K562 (cell line): ENCODE measurements at regions not wholly inside any gene's neighbourhood (a gene's known extent, or its start where the extent isn't known, plus 50 kb on each side); places are given as distances from the start of the nearest gene placed in this dataset.
"Not testable (repeated sequence)": the region's sequence is repeated elsewhere in the genome, so short reads cannot be mapped to it uniquely, and the experiment has no call there.

ENCODE experiments used
- LCOR ChIP-seq: sonication (generic); formaldehyde crosslinking; IDR thresholded peaks from 2 replicates; pipeline ENCODE4 v1.8.0; 2022; ENCODE audit warnings: mild to moderate bottlenecking, missing genetic modification reagents
- TSHZ1 ChIP-seq: fragments of 250-450 bp; sonication (Bioruptor Pico); IDR thresholded peaks from 2 replicates; pipeline ENCODE4 v1.4.0; 2020; ENCODE audit warnings: mild to moderate bottlenecking, moderate library complexity
- TF ChIP-seq, protein P1 (sequence below), 3 experiments: IDR thresholded peaks in 2 of 3; conservative IDR thresholded peaks in 1 of 3; 2 replicates each; pipeline ENCODE4 v1.5.1; 2011 to 2012; ENCODE audit warnings: low read length in 3 of 3, mild to moderate bottlenecking in 3 of 3, control low read depth in 2 of 3, improper control_type of control experiment in 1 of 3, inconsistent platforms in 1 of 3, low read depth in 1 of 3, mixed read lengths in 1 of 3, moderate library complexity in 1 of 3; ENCODE audit not compliant: insufficient read depth in 2 of 3

DNA sequence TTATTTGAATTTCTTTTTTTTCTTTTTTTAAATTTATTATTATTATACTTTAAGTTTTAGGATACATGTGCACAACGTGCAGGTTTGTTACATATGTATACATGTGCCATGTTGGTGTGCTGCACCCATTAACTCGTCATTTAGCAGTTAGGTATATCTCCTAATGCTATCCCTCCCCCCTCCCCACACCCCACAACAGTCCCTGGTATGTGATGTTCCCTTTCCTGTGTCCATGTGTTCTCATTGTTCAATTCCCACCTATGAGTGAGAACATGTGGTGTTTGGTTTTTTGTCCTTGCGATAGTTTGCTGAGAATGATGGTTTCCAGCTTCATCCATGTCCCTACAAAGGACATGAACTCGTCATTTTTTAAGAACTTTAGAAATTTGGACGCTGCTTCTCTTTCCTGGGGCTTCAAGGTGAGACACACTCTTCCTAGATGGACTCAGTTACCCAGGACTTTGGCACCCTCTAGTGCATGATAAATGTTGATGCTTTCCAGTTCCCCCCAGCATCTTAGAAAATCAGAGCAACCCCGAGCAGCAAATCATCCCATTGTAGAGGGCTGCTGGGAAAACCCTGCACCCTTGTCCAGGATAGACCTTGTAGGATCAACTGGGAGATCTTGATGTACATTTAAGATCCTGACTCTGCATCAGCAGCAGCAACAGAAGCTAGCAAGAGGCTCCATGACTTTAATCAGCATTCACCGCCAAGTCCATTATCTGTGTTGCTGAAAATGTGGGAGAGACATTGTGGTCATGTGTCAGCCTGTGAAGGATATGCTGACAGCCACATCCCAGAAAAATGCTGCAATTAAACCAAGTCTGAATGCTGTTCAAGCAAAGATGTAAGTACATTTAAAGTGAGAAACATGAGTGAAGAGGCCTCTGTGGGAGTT is 266.9 kb upstream of the FAM78B start:
- not testable (repeated sequence) for TF ChIP-seq TSHZ1; LCOR (CRISPR knock-in tag)
- TF ChIP-seq, protein P1, sequence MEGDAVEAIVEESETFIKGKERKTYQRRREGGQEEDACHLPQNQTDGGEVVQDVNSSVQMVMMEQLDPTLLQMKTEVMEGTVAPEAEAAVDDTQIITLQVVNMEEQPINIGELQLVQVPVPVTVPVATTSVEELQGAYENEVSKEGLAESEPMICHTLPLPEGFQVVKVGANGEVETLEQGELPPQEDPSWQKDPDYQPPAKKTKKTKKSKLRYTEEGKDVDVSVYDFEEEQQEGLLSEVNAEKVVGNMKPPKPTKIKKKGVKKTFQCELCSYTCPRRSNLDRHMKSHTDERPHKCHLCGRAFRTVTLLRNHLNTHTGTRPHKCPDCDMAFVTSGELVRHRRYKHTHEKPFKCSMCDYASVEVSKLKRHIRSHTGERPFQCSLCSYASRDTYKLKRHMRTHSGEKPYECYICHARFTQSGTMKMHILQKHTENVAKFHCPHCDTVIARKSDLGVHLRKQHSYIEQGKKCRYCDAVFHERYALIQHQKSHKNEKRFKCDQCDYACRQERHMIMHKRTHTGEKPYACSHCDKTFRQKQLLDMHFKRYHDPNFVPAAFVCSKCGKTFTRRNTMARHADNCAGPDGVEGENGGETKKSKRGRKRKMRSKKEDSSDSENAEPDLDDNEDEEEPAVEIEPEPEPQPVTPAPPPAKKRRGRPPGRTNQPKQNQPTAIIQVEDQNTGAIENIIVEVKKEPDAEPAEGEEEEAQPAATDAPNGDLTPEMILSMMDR (IDR thresholded peaks at IDR 0.05 in 2 of 3, conservative IDR thresholded peaks at IDR 0.05 in 1 of 3; ENCODE audit: insufficient read depth in 2 of 3, low read depth in 1 of 3, low read length in 3 of 3) = peak; percentile 54 to 66 (median 56)
